ENCODE measurements at regions not wholly inside any gene's neighbourhood (a gene's known extent, or its start where the extent isn't known, plus 50 kb on each side); places are given as distances from the start of the nearest gene placed in this dataset.
A peak's percentile ranks its signal among the peaks of the same experiment; 100 is the strongest.

DNA sequence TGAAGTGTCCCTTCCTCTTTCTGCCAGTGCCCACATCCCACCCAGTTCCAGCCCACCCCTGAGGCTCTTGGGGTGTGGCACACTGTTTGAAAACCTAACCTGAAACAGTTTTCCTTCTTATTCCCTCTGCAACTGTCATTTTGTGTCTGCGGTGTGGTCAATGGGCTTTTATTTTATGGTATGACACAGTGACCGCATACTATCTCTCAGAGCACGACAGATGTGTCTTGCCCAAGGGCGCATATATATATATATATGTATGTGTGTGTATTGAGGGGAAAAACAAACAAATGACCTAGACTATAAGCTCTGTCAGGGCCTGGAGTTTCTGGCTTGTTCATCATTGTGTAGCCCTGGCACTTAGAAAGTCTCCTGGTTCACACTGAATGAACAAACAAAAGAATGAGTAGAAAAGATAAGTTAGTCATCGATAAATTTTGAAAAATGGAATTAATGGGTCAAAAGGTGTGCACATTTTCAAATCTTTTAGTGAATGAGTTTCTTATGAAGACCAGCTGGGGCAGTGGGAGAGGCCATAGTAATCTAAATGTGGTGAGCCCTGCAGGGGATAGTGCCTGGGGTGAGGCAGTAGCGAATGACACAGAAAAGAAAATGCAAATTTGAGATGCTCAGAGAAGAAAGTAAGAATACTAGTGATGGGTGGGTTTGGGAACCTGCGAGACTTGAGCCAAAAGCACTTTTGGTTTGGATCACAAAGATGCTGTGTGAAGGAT, 198.4 kb downstream of the SNX10 start:
- no peak for DNase-seq

- DNase-seq, result no peak
These were observed 199.3 kb downstream of the SNX10 start for GRCh38 chr7:26490640-26491624.

DNA sequence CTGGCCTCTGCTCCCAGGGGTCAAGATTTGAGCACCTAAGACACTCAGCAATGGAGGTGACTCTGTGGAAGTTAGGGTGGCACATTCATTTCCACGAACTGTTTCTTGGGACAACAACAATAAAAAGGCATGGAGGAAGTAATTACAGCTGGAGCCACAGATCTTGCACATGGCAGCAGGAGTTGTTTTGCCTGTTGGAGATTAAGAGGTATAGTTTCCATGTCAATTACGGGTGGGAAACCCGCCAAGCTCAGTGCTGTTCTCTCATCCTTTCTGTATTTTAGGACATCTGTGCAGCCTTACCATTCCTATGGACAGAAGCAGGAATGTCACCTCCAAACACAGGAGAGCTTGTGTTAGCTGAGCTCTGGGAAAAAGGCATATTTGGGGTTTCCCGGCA, 201.2 kb downstream of the SNX10 start:
- DNase-seq, result no peak

DNA sequence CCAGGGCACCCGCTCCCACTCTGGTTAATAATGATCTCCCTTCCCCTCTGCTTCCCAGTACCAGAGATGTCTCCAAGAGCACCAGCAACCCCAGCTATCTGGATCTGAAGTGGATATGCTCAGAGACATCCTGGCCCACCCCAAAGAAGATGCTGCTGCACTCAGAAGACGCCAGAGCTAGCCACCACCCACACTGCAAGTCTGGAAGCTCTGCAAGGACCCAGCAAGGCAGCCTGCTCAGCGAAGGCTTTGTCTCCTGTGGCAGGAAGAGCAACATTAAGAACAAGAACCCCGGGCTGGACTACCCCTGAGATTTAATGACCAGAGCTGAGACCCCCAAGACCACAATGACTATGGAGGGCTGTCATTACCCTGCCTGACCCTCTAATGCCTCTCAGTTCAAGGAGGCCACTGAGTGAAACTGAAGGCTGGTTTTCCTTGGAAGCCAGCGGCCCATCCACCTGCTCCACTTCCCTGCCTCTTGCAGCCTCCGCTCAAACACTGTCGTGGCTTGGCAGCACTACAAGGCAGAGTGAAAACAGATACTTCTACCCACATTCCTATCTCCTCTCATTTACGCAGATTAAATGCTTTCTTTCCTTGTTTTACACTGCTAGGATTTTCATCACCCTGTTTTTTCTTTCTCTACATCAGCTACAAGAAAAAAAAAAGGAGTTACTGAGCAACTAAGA, 202.2 kb downstream of the SNX10 start:
- no peak for DNase-seq

GRCh38 chr7:26495569-26495968, 203.9 kb downstream of the SNX10 start:
- no peak for DNase-seq

DNA sequence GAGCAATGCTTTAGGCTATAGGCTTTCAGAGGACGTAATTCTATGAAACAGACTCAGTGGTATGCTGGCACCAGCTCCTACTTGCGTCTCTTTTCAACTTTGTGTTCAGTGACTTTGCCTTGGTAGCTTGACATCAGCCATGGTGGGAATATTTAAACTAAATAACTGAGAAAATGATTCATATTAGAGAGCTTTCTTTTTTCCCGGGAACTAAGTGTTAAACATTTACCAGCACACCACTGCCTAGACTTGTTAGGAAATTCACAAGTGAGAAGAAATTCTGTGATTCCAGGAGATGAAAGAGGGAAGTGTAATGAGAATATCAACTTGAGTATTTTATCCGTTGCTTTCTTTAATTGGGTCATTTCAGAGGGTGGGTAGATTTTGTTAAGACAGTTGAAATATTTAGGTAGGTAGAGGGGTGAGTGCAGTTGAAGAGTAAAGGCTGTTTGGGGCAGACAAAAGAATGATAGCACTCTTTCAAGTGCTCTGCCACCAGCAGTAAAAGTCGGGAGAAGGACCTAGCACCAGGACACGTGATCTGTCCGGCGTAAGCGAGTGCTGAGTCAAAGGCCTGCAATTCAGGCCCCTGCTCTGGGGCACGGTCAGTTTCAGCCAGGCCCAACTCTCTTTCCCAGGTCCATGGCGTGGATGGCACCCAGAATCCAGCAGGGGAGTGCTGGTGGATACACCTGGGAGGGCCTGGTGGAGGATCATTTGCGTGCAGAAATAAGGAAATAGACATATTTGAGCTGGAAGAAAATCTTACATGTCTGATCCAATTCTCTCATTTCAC, 206.3 kb downstream of the SNX10 start:
- no peak for DNase-seq

DNA sequence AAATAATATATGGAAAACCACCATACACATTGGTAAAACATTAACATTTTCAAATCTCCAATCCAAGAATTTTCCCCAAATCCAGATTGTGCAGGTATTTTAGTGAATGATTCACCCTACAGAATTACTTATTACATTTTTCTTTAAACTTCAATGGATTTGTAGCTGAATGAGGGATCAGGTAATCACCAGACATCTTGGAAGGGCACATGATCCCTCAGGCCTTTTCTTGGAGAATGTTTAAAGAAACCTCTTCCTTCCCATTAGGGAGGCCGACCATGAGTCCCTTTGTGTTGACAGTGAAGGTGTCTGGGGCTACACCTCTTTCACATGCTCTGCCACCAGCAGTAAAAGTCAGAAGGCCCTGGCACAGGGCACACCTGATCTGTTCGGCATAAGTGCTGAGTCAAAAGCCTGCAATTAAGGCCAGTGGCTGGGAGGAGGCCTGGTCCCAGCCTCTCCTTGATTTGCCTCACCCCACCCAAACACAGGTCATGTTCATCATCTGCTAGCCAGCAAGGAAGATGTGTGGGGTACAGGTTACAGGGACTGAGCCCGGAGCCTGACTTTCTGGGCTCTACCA, 207.7 kb downstream of the SNX10 start:
- DNase-seq, result no peak

GRCh38 chr7:26500749-26501352, 209.2 kb downstream of the SNX10 start:
- peak in 1 of 2 donors; percentile 27 for DNase-seq

- no peak for DNase-seq
These were observed 212.9 kb downstream of the SNX10 start for GRCh38 chr7:26504411-26505120.

DNA sequence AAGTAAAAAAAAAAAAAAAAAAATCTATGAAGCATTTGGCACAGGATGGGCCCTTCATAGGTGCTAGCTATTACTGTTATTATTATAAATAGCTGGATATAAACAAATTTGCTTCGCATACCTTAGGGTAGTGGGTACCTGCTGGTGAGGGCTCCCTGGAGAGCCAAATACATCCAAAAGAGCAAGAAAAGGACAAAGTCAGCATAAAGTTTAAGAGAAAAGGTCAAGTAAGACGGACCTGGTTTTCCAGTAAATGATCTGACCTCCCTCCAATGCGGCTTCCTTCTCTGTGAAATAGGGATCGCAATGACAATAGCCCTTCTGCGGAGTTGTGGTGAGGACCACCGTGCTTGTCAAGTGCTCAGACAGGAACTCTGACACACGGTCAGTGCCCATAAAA, 214.5 kb downstream of the SNX10 start:
- DNase-seq, result no peak

GRCh38 chr7:26507108-26507987, 215.7 kb downstream of the SNX10 start:
- DNase-seq, result no peak

DNA sequence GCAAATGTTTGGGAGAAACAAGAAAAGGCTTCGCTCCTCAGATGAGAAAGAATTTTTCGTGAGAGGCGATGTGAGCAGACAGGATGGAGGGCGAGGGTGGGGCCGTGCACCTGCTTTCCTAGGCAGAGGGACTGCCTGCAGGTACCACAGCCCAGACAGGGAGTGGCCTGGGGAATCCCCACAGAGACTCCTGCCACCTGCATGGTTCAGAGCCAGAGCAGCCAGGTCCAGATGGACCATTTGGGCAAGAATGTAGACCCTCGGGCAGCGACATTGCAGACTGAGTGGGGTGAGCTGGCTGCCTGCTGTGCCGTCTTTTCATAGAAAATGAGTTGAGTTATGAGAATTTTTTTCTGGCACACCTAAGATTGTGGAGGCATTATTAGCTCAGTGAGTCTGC, 216.8 kb downstream of the SNX10 start:
- DNase-seq, result no peak

DNA sequence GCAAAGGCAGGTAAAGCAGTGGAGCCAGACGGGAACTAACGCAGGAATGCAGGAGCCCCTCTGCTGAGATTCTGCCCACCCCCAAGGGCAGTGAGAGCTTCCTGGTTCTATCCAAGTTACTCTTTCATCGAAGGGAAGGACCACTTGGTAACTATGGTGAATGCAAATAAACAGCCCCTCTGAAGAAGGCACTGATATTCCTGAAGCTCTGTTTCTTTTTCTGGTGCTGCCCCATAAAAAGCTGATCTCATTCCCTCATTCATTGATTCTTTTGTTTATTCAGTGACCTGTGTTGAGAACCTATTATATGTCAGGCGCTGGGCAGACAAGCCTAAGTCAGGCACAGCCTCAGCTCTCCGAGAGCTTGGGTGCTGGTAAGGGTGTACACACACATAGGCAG, 217.3 kb downstream of the SNX10 start:
- DNase-seq, result no peak

GRCh38 chr7:26510231-26510957, 218.7 kb downstream of the SNX10 start:
- DNase-seq, result no peak

DNA sequence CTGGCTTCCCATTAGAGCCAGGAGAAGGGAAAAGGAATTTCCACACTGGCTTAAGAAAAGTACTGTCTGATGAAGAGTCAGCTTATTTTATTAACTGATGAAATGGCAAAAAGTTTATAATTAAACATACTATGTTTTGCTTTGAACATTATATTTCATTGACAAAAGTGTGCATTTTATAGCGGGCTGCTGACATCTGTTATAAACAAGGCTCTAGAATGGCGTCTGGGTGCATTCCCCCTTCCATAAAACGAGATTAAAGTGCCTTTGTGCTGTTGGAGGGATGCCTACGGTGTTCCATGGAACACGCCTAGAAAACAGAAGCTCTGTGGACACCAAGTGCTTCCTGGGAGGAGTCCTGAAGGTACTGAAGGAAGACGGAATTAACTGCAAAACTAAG, 220.2 kb downstream of the SNX10 start:
- no peak for DNase-seq

DNA sequence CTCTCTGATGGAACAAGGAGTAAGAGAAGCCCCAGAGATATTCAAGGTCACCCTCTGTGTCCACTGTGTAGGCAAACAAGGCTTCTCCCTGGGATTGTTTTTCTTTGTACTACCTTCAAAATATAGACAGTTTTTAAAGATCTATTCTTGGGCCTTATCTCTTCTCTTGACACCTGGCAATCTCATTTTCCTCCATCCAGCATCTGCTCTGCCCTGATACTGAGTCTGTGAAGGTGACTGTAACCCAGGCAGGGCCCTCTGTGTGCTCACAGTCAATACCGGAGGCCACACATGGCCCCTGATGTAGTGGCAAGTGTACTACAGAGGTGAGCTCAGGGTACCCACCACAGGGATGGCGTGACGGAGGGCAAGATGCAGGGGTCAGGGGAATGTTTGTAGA, 221.1 kb downstream of the SNX10 start:
- DNase-seq, result no peak

GRCh38 chr7:26513948-26514347, 222.3 kb downstream of the SNX10 start:
- no peak for DNase-seq

DNA sequence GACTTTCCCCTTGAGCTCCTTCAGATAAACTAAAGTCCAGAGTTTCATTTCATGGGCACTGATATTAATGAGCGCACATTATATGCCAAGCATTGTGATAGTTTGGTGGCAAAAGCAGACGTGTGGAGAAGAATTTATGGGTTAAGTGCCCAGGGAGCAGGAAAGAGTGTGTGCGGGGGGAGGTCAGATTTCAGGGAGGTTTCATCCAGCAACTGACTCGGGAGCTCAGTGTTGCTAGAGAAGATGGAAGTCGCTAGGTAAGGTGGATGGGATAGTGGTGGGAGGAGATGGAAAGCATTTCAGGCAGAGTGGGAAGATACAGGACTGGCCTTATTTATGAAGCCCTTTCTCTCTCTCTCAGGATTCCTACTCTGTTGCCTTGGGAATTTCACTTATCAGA, 223.0 kb downstream of the SNX10 start:
- DNase-seq, result no peak

DNA sequence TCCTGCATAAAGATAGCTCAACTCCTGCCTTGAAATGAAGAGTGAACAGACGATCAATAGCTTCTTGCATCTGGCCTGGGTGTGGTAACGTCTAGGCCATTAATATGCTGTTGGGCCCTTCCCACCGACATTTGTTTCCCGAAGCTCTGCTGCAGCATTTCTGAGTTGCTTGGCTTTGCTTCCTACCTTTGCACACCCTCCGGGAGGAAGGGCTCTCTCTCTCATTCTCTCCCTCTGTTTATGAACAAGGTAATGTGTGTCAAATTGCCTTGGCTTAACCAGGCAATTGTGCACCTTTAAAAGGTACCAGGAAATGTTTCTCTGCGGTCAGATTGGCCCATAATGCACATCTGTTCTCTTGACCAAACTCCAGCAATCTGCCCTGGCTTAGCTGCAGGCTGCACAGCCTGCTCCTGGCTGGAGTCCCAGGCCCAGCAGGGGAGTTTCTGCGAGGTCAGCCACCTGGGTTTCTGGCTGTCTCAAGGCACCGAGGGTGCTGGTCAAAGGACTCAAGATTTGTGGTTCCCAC, 223.7 kb downstream of the SNX10 start:
- DNase-seq, result no peak

All from CD4-positive, alpha-beta T cell treated with Interferon alpha-2 for 1 hour (primary cell).